ENCODE measurements at regions not wholly inside any gene's neighbourhood (a gene's known extent, or its start where the extent isn't known, plus 50 kb on each side); places are given as distances from the start of the nearest gene placed in this dataset.
"Not testable (repeated sequence)": the region's sequence is repeated elsewhere in the genome, so short reads cannot be mapped to it uniquely, and the experiment has no call there.

DNA sequence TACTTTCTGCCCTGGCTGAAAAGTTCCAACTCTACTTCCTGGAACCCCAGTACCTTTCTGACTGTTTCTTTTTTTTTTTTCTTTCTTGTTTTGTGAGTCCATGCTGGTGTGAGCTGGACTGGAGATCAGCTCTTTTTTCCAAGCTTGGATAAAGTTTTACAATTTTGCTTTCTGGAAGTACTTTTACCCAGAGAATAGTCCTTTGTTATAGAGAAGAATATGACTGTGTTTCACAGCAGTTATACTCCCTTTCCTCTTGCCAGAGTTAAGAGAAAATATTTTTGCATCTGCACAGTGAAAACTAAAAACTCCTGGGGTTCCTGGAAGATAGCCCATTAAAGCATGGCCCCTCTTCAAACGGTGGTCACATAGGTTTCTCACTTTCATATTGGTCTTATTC is 1100.6 kb downstream of the OTOL1 start:
- H3K36me3 ChIP-seq (ENCODE audit: control insufficient read depth, insufficient read depth, low read length), result no peaks in the 10 kb centered on the region
- no peak overlapping the region for H3K4me3 ChIP-seq (ENCODE audit: low read depth, low read length)
- H3K27me3 ChIP-seq (ENCODE audit: control insufficient read depth, insufficient read depth, low read length), result no peaks in the 10 kb centered on the region
- TF ChIP-seq, protein P1, sequence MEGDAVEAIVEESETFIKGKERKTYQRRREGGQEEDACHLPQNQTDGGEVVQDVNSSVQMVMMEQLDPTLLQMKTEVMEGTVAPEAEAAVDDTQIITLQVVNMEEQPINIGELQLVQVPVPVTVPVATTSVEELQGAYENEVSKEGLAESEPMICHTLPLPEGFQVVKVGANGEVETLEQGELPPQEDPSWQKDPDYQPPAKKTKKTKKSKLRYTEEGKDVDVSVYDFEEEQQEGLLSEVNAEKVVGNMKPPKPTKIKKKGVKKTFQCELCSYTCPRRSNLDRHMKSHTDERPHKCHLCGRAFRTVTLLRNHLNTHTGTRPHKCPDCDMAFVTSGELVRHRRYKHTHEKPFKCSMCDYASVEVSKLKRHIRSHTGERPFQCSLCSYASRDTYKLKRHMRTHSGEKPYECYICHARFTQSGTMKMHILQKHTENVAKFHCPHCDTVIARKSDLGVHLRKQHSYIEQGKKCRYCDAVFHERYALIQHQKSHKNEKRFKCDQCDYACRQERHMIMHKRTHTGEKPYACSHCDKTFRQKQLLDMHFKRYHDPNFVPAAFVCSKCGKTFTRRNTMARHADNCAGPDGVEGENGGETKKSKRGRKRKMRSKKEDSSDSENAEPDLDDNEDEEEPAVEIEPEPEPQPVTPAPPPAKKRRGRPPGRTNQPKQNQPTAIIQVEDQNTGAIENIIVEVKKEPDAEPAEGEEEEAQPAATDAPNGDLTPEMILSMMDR (IDR thresholded peaks at IDR 0.05; ENCODE audit: insufficient read depth, low read length, poor library complexity, severe bottlenecking), result no peak
- DNase-seq (ENCODE audit: low read depth), result no peak

DNA sequence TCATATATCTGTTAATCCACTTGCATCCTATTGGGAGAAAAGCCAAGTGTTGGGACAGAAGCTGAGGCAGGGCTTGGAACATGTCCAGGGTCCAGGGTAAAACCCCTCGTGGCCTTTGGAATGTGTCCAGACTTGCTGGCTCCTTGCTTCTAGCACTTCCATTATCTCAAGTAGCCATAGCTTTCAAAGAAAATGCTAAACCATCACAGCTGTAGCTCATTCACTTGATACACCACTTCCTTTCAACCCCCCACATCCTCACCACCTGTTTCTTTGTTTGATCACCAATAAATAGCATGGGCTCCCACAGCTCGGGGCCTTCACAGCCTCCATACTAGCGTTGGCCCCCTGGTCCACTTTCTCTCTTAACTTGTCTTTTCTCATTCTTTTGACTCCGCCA is 1101.9 kb downstream of the OTOL1 start:
- not testable (repeated sequence) for DNase-seq (ENCODE audit: low read depth)

DNA sequence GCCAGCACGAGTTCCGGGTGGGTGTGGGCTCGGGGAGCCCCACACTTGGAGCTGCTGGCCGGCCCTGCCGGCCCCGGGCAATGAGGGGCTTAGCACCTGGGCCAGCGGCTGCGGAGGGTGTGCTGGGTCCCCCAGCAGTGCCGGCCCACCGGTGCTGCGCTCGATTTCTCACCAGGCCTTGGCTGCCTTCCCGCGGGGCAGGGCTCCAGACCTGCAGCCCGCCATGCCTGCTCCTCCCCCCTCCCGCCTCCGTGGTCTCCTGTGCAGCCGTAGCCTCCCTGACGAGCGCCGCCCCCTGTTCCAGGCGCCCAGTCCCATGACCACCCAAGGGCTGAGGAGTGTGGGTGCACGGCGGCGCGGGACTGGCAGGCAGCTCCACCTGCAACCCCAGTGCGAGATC is 1103.1 kb downstream of the OTOL1 start:
- not testable (repeated sequence) for H3K27me3 ChIP-seq (ENCODE audit: control insufficient read depth, insufficient read depth, low read length); H3K36me3 ChIP-seq (ENCODE audit: control insufficient read depth, insufficient read depth, low read length); H3K4me3 ChIP-seq (ENCODE audit: low read depth, low read length); DNase-seq (ENCODE audit: low read depth)

More for the DNA sequence above, 1101.9 kb downstream of the OTOL1 start:
- not testable (repeated sequence) for H3K27me3 ChIP-seq (ENCODE audit: control insufficient read depth, insufficient read depth, low read length); H3K36me3 ChIP-seq (ENCODE audit: control insufficient read depth, insufficient read depth, low read length); H3K4me3 ChIP-seq (ENCODE audit: low read depth, low read length)

DNA sequence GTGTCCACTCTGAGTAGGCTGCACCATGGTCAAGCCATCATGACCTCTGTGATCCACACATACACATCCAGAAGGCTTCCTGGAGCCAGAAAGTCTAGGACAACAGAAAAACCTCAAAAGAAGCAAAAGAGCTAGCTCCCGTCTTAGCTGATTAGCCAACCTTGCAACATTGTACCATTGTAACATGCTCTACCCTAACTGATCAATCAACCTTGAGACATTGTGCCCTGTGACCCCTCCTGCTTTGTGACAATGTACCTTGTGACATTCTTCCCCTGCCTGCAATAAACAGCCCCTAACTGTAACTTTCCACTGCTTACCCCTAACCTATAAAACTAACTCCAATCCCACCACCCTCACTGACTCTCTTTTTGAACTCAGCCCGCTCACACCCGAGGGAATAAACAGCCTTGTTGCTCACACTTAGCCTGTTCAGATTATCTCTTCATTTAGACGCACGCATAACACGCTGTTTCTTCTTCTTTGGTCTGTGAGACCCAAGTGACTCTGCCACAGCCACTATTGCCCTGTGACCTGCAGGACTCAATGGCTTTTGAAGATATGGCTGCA is 1104.6 kb downstream of the OTOL1 start:
- TF ChIP-seq, protein P1 (IDR thresholded peaks at IDR 0.05; ENCODE audit: insufficient read depth, low read length, poor library complexity, severe bottlenecking), result no peak

DNA sequence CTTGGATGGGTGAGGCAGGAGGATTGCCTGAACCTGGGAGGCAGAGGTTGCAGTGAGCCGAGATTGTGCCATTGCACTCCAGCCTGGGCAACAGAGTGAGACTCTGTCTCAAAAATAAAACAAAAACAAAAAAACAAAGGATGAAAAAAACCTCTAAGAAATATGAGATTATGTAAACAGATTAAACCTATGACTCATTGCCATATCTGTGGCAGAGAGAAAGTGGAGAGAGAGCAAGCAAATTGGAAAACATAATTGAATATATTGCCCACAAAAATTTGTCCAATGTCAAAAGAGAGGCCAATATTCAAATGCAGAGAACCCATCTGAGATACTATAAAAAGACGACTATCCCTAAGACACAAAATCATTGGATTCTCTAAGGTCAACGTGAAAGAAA is 1106.0 kb downstream of the OTOL1 start:
- no peaks in the 10 kb centered on the region for H3K36me3 ChIP-seq (ENCODE audit: control insufficient read depth, insufficient read depth, low read length)
- TF ChIP-seq, protein P1 (IDR thresholded peaks at IDR 0.05; ENCODE audit: insufficient read depth, low read length, poor library complexity, severe bottlenecking), result no peak
- no peaks in the 10 kb centered on the region for H3K27me3 ChIP-seq (ENCODE audit: control insufficient read depth, insufficient read depth, low read length)
- no peak overlapping the region for H3K4me3 ChIP-seq (ENCODE audit: low read depth, low read length)
- no peak for DNase-seq (ENCODE audit: low read depth)

More for the DNA sequence above, 1104.6 kb downstream of the OTOL1 start:
- H3K27me3 ChIP-seq (ENCODE audit: control insufficient read depth, insufficient read depth, low read length), result no peaks in the 10 kb centered on the region
- H3K36me3 ChIP-seq (ENCODE audit: control insufficient read depth, insufficient read depth, low read length), result no peaks in the 10 kb centered on the region
- DNase-seq (ENCODE audit: low read depth), result no peak
- no peak overlapping the region for H3K4me3 ChIP-seq (ENCODE audit: low read depth, low read length)

- DNase-seq (ENCODE audit: low read depth), result no peak
- no peaks in the 10 kb centered on the region for H3K36me3 ChIP-seq (ENCODE audit: control insufficient read depth, insufficient read depth, low read length)
- TF ChIP-seq, protein P1 (IDR thresholded peaks at IDR 0.05; ENCODE audit: insufficient read depth, low read length, poor library complexity, severe bottlenecking), result no peak
- no peak overlapping the region for H3K4me3 ChIP-seq (ENCODE audit: low read depth, low read length)
- no peaks in the 10 kb centered on the region for H3K27me3 ChIP-seq (ENCODE audit: control insufficient read depth, insufficient read depth, low read length)
Measured at GRCh38 chr3:162605651-162606204, 1109.1 kb downstream of the OTOL1 start.

DNA sequence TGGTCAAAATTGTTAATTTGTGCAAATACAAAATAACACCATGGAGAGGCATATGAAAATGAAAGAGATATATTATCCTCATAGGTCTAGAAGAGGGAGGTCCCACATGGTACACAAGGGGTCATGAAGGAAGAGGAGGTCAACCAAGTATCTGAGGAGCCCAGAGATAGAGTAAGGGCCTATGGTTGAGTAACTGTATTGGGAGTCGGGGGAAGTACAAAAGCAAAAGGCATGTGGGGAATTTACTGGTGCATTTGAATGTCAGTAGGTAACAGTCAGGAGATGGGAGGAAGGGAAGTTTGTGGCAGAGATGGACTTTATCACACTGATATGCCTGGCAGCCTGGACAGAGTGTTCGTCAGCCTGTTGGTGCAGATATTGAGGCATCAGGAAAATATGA is 1113.7 kb downstream of the OTOL1 start:
- Histone ChIP-seq H3K4me3 (ENCODE audit: low read depth, low read length) (no peak overlapping the region), H3K36me3 (ENCODE audit: control insufficient read depth, insufficient read depth, low read length) (no peaks in the 10 kb centered on the region), H3K27me3 (ENCODE audit: control insufficient read depth, insufficient read depth, low read length) (no peaks in the 10 kb centered on the region)
- no peak for DNase-seq (ENCODE audit: low read depth)
- TF ChIP-seq, protein P1 (IDR thresholded peaks at IDR 0.05; ENCODE audit: insufficient read depth, low read length, poor library complexity, severe bottlenecking), result no peak
